NCI-H748 (cell line): ENCODE measurements at regions not wholly inside any gene's neighbourhood (a gene's known extent, or its start where the extent isn't known, plus 50 kb on each side); places are given as distances from the start of the nearest gene placed in this dataset.

Source experiments
- DNase-seq: peaks from one replicate; lab custom pipeline; 2025; ENCODE audit not compliant: unreplicated experiment; lab: John Stamatoyannopoulos, UW

DNA sequence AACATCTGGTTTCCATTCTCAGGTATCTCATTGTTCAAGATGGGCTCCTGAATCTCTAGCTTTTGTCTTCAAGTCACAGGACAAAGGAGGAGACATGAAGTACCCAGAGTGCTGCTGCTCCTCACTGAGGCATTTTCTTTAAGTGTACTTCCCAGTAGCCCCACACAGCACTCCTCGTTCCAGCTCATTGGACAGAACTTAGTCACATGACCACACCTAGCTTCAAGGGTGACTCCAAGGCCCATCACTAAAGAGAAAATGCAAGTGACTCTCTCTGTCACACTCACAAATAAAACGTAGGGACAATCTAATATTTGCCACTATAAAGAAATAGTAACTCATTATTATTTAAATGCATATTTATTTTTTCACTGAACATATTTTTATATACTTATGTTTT lies 58.3 kb upstream of the NEUROD6 start:
- no peak for DNase-seq

DNA sequence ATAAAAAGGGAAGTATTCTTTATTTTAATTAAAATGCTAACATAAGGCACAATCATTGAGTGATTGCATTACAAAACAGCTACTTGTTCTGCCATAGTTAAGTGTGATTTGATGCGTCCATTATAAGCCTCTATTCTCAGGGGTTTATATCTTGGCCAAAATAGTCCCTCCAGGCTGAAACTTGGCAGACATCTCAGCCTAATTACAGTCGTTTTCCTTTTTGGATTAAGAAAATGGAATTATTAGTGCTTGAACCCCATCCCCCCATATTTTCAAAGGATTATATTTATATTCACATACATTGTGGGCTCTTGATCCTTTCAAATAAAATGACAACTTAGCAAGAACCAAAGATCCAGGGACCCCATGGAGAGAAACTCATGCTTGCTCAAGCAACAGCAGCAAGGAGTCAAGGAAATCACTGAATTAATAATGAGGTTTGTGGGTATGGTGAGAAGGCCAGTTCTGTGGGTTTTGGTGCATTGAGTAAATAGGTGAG lies 66.7 kb upstream of the NEUROD6 start:
- DNase-seq: no peak

DNA sequence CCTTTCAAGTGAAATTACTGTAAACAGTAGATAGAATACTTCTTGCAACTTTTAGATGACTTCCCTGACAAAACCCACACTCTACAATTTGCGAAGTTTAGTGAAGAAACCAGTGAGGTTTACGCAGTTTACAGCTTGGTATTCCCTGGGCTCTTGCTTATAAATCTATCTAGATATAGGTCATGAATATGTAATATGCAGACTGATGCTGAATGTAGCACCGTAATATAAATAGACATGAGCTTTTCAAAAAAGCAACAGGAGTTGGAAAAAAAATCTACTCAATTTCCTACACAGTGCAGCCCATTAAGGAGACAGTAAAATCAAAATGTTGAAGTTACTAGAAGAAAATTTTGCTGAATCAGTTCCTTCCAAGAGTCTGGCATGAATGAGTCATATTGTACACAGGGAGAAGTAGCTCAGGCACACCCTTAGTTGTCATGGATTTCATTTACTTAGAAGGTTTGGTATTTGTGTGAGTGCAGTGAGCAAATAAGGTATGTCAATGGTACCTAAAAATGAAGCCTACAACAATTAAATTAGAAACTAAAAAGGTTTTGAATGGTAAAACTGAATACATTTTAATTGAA lies 67.7 kb upstream of the NEUROD6 start:
- DNase-seq: peak; percentile 69

DNA sequence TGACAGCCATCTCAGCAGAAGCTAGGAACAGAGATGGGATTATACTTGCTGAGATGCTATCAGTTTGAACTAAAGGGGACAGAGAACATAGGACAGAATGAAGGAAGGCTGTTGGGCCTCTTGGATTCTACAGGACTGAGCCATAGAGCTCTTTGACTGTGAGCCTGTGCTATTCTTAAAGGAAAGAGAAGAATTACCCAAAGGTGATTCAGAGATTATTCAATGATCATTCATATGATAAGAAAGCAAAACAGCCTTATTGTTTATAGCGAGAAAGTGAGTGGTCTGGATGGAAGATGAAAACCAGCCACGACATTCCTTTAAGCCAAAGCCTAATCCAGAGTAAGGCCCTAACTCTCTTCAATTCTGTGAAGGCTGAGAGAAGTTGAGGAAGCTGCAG lies 69.7 kb upstream of the NEUROD6 start:
- DNase-seq: no peak

DNA sequence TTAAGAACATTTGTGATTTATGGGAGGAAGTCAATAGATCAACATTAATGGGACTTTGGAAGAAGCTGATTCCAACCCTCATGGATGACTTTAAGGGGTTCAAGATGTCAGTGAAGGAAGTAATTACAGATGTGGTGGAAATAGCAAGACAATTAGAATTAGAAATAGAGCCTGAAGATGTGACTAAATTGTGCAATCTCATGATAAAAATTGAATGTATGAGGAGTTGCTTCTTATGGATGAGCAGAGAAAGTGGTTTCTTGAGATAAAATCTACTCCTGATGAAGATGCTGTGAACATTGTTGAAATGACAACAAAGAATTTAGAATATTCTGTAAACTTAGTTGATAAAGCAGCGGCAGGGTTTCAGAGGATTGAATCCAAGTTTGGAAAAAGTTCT lies 70.9 kb upstream of the NEUROD6 start:
- no peak for DNase-seq

DNA sequence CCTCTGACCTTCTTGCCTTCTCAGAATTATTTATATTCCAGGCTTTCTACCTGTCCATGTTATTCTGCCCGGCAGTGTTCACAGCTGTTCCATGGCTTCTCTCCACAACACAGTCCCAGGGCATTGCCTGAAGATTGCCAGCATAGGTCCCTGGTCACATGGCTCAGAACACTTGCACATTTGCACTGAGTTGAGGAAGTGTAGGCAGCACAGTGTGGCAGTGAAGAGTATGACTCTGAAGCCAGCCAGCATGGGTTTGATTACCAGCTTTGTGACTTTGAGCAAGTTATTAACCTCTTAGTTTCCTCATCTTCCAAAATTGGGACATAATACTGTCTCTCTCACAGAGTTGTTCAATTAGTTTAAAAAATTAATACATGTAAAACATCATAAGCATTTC lies 73.2 kb upstream of the NEUROD6 start:
- DNase-seq: no peak

DNA sequence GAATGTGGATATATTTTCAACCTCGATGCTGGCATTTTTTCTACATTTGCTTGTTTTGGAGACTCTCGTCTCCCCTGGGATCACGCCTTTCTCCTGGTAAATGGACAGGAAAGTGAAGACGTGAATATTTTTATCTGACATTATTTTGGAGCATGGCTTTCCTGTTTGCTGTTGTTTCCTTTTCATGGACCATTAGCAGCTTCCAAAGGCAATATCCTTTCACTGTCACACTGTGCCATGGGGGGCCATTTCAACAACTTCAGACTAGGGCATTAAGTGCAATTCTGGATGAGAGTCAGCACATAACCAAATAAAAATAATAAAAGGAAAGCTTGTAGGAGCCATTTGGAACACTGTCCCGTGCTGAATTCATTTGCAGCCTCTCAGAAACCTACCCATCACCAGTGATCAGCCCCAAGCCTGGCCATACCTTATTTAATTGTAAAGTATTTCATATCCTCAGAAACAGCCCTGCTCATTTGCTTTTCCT lies 75.9 kb upstream of the NEUROD6 start:
- peak; percentile 27 for DNase-seq

DNA sequence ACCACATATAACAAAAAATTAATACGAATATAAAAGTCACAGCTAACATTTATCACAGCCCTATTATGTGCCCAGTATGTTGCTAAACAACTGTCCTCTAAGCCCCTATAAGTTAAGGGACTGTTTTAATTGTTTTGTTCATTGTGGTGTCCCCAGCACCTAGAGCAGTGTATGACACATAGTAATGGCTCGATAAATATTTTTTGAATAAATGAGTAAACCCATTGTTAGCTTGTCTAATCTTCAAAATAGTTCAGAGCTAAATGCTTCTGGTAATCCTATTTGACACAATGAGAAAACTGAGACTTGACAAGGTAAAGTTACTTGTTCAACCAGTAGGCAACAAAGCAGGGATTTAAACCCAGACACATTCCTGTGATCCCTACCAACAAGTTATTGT lies 78.4 kb upstream of the NEUROD6 start:
- no peak for DNase-seq

DNA sequence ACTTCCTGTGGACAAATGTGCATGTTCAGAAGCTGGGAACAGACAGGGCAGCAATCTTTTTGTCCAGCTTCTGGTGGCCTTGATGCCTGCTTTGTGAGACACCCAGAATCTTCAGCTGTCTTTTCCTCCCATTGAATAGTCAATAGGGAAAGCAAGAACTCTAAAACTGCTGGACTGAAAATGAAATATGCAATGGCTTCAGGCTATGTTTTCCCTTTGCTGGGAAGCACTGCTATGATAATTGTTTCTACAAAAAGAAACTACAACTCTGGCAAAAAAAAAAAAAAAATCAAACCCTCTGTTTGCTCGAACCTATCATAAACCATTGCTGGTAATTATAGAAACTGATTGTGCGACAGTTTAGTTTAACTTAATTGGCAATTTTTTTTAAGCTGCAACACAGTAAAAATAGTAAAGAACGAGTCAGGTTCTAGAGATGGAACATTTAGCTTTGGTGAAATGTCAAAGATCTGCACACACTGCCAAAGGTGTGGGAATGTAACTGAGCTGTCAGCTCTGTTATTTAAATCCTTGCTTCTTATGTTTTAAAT lies 79.1 kb upstream of the NEUROD6 start:
- no peak for DNase-seq

DNA sequence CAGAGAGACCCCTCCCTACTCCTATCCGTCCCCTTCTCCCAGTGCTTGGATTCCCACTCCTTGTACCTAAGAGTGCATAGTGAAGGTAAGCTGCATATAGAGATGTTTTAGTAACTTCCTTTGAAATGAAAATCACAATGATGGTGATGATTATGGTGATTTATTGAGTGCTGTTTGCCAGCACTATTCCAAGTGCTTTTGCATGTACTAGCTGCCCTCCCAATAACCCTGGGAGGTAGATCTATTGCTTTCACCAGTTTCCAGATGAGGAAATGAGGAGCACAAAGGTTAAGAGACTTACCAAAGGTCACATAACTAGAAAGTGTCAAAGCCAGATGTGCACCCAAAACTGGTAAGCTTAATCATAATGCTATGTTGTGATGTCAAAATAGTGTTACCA lies 80.4 kb upstream of the NEUROD6 start:
- DNase-seq: no peak

DNA sequence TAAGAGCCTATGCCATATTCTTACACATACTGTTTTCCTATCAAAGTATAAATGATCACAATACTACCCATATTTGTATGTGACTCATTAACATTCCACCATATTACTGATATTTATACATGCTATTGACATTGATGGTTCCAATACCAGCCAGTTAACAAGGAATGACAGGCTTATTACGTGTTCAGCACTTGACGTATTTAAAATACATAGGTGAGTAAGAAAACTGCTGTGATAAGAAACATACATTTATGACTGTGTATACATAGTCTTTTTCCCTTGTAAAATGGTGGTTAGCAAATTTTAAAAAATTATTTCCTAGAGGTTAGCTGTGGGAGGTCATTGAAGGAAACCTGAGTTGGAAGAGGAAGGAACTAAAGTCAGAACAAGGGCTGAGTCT lies 81.1 kb upstream of the NEUROD6 start:
- DNase-seq: no peak

DNA sequence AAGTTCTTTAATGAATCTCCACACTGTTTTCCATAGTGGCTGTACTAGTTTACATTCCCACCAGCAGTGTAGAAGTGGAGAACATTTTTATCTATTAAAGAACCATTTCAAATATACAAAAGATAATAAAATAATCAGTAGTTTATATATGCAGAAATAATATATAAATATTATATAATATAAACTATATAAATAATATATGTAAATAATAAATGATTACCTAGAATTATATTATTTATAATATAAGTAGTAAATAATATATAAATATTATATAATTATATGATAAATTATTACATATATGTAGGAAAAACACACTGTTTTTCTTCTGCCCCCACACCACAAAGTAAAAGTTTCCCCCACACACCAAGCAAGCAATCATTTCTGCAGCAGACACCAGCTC lies 83.5 kb upstream of the NEUROD6 start:
- DNase-seq: no peak

DNA sequence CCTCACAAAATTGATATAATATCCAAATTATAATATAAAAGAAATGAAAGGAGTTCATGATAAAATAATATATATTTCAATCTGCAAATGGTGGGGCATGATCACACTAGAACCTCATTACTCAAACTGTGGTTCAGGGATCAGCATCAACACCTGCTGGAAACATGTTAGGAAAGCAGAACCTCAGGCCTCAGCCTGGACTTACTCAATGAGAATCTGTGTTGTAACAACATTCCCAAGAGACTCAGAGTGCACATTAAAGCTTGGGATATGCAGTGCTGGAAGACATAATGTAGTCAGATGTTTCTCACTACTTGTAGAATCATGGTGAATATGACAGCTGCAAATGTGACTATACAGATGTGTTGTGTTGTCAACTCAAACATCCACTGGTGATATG lies 81.7 kb upstream of the ITPRID1 start:
- no peak for DNase-seq

DNA sequence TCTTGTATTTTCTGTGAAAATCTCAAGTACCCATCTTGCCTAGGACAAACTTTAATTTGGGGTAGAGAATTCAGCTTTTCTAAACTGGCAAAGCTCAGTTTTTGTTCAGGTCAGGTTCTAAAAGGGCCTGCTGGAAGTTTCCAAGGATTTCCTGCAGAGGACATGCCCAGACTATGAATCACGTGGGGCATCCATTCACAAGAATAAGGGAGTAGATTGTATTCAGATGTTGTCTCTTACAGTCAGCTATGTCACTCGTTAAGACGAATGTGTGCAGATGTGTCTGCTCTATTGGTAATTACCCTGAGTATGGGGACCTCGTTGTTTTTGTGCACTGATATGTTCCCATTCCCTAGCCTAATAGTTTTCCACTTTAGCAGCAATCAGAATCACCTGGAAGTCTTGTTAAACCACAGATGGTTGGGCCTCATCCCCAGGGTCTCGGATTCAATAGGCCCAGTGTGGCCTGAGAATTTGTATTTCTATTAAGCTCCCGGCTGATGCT lies 81.0 kb upstream of the ITPRID1 start:
- DNase-seq: no peak

DNA sequence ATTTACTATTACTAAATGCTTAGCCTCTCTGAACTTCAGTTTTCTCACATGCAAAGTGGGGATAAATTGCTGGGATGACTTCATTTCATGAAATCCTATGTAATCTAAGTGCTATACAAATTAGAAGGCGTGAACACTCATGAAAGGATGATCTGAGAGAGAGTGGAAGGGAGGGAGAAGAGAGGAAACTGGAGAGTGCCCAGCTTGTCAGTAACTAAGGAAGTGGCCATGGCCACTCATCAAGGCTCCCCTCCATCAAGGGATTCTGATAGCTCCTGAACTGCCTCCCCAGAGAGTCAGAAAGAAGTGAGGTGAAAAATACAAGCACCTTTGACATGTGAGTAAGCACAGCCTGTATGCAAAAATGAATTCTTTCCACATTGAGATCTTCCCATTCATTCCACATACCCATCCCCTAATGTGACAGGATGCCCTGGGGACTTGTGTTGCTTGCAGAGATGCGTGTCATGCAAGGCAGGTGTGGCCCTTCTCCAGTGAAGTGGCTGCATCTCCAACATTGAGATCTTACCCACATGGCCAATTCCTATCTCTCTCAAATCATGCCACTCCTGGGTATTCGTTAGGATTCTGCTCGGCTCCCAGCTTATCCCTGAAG lies 76.5 kb upstream of the ITPRID1 start:
- DNase-seq: peak; percentile 30

DNA sequence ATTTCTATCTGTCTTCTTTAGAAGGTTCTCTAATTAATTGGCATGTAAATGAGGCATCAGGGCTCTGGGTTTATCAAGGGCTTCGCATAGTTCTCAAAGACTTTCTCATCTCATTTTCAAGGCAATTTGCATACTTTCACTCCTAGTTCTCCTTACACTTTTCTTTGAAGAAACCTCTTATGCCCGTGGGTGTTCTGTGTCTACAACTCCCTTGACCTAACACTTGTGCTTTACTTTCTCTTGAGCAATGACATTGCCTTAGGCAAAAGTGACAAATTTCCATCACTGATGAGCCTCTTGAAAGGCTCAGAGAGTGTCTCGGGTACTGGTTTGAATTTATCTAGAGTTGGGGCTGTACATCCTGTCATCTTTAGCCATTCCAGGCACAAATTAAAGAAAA lies 74.7 kb upstream of the ITPRID1 start:
- no peak for DNase-seq

DNA sequence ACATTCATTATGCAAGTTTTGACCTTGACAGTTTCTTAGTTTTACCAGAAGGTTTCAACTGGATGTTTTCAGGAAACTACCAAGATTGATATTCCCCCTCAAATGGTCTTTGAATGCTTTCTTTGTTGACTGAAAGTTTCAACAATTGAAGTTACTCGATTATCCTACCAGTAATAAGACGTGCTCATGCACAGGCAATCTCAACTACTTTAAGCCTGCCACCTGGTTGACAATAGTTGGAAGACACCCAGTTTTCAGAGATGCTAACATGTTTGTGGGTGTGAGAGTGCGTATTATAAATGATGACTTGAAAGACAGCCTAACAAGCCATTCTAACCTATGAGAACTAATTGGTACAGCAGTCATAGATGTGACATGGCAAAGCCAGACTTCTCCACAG lies 73.4 kb upstream of the ITPRID1 start:
- no peak for DNase-seq

DNA sequence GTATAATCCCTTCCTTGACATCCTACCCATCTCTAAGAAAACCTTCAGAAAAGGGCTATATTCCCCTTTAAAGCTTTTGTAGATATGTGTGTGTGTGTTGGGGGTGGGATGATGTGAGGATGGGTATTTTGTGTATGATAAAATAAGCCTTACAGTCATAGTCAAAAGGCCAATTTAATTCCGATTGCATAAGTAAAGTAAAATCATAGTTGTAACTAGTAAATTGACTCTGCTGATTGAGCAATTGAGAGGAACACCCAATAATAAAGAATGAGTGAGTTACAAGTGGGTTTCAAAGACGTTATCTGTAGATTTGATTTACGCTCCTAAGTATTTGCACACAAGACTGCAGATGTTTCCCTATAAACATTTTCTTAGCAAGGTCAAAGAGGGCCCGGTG lies 71.3 kb upstream of the ITPRID1 start:
- DNase-seq: no peak

DNA sequence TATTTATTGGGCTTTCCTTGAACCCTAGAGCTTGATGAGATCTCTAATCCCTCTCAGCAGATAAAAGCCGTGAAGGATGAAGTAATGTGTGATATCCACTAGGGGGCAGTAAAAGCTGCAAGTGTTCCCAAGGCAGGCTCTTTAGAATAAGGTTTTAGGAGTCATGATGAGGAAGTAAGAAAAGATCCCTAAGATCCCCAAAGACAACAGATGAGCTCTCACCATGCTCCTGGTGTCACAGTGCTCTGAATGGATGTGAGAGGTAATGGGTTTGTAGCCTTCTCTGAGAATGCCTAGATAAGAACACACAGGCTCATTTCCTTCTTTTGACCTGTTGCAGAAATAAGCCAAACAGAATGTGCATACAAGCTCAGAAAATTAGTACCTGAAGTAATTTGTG lies 70.4 kb upstream of the ITPRID1 start:
- peak; percentile 75 for DNase-seq

DNA sequence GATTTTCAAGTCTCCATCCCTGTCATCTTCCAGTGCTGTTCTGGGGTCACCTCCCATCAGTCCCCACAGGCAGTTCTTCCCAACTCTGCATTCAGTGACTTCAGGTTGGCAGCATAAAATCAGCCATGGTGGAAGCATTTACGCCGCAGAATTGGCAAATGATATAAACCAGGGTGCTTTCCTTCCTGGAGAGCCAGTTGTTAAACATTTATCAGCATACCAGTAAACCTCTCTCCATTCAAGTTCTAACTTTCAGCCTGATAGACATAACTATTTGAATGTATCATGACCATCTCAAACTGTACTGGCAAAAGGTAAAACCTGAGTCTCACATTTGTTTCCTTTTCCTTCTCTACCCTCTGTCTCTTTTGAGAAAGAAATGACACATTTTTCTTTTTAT lies 69.7 kb upstream of the ITPRID1 start:
- DNase-seq: no peak

DNA sequence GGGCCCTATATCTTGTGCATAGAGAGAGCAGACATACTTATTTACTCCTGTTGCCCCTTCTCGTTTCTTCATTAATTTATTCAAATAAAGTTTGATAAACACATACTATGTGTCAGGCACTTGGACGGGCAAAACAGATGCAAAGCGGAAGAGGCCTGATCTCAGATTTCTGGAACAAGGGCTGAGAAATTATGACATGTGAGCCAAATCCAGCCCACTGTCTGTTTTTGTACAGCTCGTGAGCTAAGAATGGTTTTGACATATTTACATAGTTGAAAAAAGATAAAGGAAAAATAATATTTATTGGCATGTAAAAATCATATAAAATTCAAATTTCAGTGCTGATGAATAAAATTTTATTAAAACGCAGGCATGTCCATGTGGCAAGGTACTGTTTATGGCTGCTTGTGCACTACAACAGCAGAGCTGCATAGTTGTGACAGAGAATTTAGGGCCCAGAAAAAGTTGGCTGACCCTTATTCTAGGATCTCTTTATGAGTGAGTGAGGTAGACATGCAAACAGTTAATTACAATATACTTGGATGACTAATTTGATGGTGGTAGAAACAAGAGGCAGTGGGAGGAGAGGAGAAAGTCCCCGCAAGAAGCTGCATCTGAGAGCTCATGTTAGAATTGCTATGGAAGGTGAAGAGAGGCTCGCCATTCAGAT lies 68.1 kb upstream of the ITPRID1 start:
- DNase-seq: no peak

DNA sequence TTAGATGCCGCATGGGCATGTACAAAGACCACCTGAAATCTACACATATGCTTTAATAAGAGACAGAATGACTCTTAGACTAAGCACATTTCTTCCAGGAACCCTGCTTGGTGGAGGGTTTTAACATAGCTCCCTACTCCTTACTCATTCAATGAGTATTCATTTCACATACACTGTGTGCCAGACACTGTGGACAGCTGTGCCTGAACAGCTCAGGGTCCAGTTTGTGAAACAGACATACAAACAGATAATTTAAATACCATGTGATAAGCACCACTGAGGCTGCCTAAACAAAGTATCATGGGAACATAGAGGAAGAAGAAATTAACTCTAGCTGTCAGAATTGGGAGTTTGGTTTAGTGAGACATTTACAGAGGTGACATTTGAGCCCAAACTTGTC lies 65.2 kb upstream of the ITPRID1 start:
- no peak for DNase-seq
